GM18508 (cell line): ENCODE measurements at regions not wholly inside any gene's neighbourhood (a gene's known extent, or its start where the extent isn't known, plus 50 kb on each side); places are given as distances from the start of the nearest gene placed in this dataset.

Experiments
- ATAC-seq: cut with Tn5 transposase; IDR thresholded peaks from one replicate; pipeline ENCODE4 v1.9.1; 2021; ENCODE audit warnings: moderate number of reproducible peaks; ENCODE audit not compliant: insufficient read depth, unreplicated experiment

DNA sequence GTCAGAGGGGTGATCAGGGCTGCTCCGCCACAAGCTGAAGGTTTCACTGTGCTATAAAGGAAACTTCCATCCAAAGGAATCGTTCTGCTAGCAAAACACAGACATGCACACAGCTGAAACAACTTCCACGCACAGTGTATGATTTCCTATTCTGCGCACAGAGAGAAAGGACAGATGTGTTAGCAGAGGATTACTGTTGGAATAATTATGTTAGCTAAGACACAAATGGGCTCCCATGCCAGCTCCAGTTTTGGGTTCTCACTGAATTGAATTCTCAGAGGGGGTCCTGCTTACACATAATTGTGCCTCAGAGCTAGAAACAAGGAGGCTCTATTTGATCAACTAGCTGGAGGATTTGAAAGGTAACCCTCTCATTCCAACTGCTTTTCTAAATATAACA lies 352.4 kb downstream of the IRX2 start:
- ATAC-seq: no peak

DNA sequence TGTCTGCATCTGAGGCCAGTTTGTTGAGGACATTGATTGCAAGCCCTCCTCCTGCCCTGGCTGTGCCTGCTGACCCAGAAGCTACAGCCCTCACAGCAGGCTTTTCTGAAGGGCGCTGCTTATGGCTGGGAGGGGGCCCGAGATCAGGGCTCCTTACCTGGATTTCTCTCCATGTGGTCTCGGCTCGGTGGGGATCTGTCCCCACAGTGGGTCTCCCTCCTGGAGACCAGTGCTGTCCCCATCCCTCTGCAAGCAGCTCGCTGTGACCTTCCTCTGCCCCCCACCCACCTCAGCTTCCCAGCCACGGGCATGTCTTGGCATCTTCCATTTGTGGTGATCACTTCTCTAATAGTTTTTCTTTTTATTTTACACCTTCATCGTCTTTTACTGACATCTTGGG lies 357.9 kb downstream of the IRX2 start:
- no peak for ATAC-seq

DNA sequence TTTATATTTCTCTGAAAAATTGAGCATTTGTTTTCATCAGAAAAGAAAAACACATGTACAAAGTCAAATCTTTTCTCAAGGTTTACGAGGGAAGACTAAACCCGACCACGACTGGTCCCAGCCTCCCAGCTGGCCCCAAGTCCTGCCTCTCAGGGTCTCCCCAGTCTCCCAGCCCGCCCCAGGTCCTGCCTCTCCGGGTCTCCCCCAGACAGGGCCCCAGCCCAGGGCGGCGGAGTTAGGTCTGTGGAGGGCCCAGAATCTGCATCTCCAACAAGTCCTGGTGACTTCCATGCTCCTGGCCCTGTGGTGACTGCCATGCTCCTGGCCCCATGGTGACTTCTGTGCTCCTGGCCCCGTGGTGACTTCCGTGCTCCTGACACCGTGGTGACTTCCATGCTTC lies 359.9 kb downstream of the IRX2 start:
- no peak for ATAC-seq

DNA sequence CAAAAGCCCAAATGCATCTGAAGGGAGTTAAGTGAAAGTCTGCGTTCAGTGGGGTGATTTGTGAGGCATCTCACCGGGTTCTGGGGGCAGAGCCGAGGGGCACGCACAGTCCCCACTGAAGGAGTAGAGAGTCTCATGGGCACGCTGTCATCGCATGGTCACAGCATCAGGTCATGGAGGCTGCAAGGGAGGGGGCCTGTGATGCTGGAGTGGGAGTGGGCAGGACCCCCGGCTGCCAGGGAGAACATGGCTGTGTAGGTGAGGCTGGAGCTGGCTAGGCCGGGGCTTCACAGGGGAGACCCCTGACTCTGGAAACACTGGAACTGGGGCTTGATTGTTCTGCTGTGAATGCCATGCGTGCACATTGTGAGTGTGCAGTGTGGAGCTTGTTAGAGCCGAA lies 360.5 kb downstream of the IRX2 start:
- ATAC-seq: no peak

DNA sequence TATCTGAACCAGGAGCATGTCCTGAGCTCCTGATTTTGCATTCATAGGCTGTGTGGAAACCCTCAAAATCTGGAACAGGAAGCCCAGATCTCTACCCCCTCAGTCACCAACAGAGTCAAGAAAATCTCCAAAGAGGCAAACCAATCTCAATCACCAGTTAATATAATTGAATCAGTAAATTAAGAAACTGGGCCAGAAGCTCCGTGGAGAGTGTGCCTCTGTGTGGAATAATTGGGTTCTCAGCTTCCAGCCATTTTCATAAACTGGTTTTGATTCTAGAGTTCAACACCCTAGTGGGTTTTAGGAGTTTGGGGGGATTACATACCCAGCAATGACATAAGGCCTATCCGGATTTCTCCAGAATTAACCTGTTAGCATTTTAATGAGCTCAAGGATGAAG lies 362.9 kb downstream of the IRX2 start:
- ATAC-seq: no peak

DNA sequence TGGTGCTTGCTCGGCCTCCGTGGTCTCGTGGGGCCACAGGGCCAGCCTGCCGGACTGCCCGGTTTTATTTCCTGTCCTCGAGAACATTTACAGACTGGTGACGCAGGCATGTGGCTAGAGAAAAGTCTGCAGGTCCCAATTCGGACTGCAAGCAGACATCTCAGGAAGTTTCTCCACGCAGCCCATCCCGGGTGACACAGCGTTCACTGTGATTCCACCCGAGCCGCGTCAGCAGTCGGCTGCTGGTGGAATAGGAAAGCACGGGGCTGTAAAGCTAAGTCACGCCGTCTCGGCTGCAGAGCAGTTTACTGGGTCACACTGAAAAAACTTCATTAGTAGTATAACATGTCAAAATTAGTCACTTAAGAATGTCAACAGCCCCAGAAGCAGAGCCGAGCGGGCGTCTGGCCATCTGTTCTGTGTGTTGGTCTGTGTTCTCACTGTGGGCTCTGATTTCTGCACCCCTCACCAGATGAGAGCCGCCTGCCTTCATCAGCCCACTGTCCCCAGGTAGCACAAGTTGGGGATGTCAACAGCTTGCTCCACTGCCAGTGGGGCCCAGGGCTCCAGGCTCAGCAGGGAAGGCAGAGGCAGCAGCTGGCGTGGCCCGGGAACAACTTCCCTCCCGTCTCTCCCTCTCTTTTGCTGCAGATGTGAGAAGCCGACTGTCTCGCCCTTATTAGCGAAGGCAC lies 363.7 kb downstream of the IRX2 start:
- no peak for ATAC-seq

DNA sequence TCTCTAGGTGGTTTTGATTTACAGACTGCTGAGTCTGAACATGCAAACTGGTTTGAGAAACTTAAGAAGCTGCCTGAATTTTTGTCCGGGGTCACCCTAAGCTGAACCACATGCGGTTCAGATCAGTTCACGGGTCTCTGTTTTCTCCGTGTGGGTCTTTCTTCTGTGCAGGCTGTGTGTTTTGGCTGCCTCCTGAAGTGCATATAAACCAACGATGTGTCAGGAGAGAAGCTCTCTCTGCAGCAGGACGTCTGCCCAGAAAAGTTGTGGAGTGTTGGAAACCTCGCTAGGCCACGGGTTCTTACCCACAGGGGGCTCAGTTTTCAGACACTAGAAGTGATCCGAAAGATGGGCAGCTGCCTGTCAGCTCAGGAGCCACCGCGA lies 364.2 kb downstream of the IRX2 start:
- no peak for ATAC-seq

DNA sequence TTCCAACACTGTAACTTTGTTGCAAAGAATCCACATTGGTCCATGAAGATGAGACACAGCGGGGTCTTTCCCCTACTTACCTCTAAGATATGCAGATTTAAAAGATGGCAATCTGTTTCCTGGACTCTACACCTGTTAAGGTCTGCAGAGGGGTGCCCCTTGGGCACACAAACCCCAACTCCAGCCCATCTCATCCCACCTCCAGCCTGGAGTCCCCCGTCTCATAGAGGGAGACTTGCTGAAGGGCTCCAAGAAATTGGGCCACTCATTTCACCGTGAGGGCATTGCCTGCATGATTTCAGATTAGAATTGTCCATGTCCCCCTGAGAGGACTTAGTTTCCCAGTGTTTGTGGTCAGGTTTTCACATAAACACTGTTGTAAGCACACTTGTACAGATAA lies 365.7 kb downstream of the IRX2 start:
- ATAC-seq: no peak

DNA sequence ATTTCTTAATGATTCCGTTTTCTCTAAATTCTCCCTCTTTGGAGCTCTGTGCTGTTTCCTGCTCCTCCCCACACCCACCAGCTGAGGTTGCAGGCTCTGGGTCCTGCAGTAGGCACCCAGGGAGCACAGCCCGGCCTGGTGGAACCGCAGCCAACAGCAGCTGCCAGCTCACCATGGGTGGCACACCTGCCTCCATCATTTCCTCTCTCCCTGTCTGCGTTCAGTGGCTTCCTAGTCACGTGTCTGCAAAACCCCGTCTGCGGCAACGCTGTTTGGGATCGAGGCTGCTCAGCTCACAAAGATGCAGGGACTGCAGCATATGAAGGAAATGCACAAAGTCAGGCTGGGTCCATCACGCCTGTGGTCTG lies 367.8 kb downstream of the IRX2 start:
- ATAC-seq: no peak

DNA sequence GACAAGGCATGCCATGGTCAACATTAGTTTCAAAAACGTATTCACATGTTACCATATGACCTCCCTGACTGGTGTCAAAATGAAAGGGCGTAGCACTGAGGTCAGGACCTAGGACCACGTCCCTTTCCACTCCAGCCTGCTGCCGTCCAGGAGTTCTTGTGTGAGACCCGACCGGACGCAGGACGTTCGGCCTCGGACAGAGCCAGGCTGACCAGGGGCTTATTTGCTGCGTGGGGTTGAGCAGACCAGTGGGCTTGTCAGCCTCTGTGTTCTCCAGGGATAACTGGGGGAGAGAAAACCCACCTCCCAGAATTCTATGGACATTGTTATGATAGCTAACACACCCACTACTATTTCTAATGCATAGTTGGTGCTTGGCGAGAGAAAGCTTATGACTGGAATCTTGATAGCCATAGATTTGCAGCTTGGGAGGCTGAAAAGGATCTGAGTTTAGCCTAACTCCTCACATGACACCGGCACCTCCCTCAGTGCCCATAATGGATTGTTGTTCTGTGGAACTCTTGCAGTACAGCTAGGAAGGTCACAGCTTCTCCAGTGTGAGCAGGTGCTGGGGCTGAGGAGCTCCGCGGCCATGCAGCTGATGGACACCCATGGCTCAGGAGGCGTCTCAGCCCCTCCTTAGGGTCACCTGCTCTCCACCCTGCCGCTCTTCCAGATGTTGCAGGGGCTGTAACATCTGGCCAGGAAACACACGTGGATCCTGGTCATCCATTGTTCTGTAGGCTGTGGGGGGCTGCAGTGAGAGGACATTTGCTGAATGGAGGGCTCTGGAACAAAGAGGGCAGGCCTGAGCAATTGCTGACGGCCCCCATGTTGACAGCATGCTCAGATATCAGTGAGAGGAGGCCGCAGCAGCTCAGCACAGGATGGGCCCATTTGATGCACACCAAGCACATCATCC lies 368.4 kb downstream of the IRX2 start:
- ATAC-seq: no peak

DNA sequence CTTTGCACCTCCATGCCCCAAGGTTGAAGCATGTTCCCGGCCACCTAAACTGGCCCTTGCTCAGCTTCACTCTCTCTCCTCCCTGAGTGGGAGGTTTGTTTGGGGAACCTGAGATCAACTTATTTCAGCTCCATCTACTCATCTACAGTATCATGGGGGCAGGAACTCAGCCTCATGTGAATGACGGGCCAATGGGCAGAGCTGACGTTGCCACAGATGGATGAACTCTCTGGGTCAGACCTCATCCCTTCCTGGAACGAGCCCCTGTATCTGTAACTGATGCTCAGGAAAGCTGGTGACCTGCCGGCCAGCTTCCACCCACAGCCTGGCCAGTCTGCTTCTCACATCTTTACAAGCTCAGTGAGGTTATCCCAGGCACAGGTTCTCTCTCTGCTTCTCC lies 369.6 kb downstream of the IRX2 start:
- ATAC-seq: no peak

DNA sequence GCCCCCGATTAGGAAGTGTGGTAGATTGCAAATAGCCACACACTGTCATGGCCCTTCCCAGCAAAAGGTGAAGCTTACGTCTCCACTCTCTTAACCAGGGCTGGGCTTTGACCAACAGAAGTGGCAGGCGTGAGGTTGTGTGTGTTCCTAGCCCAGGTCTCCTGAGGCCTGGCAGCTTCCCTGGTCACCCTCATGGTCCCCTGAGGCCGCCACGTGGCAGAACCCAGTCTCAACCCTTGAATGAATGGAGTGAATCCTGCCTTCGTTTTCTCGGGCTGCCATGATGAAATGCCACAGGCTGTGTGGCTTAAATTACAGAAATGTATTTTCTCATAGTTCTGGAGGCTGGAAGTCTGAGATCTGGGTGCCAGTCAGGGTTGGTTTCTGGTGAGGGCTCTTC lies 370.4 kb downstream of the IRX2 start:
- ATAC-seq: no peak

DNA sequence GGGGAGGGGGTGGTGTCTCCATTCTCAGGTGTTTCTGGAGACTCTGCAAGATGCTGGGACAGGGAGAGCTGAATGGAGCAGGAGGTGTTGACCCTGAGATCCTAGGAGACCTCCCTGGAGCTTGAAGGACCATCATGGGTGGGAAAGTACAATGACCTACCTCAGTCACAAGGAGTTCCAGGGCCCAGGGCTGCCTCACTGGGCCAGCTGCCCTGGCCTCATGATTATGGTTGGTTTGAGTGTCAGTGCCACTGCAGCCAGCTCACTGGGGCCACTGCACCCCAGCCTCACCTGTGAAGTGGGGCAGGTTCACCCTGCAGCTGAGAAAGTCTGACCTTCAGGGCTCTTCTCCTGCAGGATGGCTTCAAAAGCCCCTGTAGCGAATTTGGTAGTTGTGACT lies 372.5 kb downstream of the IRX2 start:
- ATAC-seq: no peak

DNA sequence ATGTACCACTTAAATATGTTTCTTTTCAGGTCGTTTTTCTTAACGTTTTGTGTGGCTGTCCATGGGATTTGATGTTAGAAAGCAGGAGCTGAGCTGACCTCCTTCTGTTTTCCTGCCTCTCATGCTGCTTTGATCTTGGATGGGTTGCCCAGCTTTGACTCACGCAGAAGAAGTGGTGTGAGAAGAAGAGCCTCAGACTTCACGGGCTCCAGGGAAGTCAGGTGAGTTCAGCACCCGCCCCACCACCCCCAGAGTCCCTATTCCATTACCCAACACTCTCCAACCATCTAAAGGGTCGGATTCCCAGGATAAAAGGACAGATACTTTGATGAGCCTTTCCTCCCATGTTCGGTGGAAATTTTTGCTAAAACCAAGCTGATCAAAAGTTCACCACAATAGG lies 373.4 kb downstream of the IRX2 start:
- ATAC-seq: no peak

DNA sequence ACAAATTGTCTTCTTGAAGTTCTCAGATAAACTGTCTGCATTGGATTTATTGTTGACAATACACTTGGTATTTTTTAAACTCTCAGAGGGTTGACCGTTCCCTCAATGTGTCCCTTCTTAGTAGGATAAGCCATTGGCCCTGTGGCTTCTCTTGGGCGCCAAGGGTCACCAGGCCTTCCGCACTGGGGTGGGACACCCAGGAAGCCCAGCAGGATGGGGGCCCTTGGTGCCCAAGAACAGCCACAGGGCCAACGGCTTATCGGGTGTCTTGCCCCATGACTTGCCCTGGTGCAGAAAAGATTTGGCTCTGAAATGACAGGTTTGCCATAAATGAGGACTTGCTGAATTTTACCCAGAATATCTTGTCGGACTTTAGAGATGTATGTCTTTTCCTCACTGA lies 375.0 kb downstream of the IRX2 start:
- ATAC-seq: no peak

DNA sequence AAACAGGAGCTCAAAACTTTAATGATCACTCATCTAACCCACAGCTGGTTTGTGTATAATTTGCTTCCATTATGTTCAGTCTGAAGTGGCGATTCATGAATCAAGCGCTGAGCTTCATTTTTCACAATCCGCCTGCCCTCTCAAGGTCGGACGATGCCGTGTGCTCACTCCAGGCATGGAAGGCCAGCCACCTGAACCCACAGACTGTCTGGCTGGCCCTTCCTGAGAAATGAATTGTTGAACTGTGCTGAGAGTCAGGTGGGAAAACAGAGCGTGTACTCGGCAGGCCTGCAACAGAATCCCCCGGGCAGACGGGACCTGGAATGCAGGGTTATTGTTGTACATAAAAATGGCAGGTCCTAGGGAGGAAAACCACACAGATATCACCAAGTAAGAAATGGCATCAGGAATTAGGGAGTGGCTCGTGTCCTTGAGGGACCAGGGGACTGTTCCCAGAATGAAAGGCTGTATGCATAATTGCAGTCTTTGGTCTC lies 375.7 kb downstream of the IRX2 start:
- ATAC-seq: no peak

DNA sequence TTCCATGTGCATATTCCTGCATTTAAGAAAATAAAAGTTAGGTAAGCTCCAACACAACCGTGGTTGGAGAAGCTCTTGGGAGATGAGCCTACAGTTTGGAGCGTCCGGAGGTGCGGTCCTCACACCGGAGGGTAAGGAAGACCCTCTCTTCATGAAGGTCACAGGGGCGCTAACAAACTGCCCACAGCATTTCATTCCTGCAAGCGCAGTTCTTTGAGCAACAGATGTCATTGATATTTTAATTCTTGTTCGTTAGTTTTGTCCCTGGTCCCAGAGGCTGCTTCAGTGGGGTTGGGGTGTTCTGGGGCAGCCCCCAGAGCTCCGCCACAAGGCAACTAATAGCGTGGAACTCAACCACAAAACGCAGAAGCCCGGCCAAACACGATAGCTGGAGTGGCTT lies 376.2 kb downstream of the IRX2 start:
- ATAC-seq: no peak

DNA sequence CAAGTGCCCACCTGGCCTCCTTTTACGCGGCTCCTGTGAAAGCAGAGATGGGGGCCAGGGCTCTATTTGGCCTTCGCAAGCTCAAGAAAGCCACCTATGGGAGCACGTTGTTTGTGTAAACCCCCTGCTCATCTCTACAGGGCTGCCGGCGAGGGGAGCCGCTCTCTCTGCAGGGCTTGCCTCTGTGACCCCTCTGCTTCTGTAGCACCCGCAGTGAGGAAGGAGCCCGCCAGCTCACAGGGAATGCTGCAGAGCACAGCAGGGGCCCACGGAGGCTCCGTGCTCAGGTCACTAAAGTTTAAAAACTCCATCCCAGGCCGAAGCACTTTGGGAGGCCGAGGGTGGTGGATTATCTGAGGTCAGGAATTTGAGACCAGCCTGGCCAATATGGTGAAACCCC lies 376.8 kb downstream of the IRX2 start:
- no peak for ATAC-seq

DNA sequence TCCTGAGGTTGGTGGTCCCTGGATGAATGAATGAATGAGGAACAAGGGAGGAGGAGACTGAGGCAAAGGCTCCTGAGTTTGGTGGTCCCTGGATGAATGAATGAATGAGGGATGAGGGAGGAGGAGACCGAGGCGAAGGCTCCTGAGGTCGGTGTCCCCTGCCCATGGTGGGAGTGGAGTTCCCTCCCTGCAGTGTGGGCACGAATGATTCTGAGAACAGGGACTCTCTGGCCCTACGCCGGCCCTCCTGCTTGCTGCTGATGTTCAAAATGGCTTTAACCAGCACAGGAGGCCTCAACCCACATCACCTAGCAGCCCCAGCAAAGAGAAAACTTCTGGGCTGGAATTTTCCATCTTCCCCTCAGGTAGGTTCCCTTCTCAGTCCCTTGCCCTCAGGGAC lies 377.8 kb downstream of the IRX2 start:
- no peak for ATAC-seq

DNA sequence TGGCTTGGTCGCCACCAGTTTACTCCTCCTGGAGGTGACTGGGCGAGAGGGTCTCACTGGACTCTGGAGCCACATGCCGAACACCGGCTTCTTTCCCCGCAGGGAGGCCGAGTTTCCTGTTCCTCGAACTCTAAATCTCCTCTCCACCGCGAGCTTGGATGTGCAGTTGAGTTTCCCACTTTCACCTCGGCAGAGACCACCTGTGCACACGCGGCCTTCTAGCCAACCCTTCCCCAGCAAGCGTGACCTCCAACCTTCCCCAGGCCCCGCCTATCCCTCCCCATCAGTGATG lies 380.1 kb downstream of the IRX2 start:
- no peak for ATAC-seq

DNA sequence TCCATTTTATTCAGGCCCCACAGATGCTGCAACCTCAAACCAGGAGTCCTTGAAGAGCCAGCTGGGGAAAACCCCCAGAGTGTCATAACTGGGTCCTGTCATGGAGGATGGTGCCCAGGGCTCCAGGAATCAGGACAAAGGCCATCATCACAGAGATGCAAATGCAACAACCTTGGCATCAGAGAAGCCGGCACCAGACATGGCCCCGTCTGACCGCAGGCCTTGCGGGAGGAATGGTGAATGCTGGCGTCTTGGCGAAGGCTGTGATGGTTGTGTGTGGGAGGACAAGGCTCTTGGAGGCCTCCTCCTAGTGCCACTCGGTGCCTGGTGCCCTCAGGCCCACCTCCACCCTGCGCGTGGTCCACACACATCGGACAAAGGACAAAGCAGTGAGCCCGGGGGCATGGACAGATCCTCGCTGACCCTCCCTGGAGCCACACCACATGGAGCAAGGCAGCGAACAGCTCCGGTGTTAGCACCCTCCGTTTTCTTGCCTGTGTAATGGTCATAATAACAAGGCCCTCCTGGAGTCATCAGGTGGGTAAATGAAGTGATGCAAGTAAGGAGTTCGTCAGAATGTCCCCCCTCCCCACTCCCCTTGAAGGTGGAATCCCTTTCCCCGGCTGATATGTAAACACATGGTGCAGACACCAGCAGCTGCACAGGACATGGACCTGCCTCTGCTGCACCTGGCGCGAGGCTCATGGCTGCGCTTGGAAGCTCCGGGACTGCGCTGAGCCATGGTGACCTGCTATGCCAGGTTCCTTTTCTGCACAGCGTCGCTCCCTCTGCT lies 380.7 kb downstream of the IRX2 start:
- ATAC-seq: no peak
